Loucy (cell line): ENCODE measurements at regions not wholly inside any gene's neighbourhood (a gene's known extent, or its start where the extent isn't known, plus 50 kb on each side); places are given as distances from the start of the nearest gene placed in this dataset.

Experiments used
- CTCF ChIP-seq: fragments of 200-600 bp; sonication (generic); conservative IDR thresholded peaks from 2 replicates; pipeline ENCODE4 v1.5.1; 2014; ENCODE audit warnings: mild to moderate bottlenecking, antibody characterized with exemption, low read length
- EZH2phosphoT487 ChIP-seq: fragments of 200-600 bp; IDR thresholded peaks from 2 replicates; pipeline ENCODE4 v1.6.1; 2018; ENCODE audit warnings: antibody characterized with exemption, mild to moderate bottlenecking, moderate library complexity, borderline replicate concordance

- TF ChIP-seq CTCF (no peak), EZH2phosphoT487 (no peak)
Observed at GRCh38 chr19:30729451-30729850, 357.3 kb downstream of the ZNF536 start.
